HG03025 (cell line): ENCODE measurements at regions not wholly inside any gene's neighbourhood (a gene's known extent, or its start where the extent isn't known, plus 50 kb on each side); places are given as distances from the start of the nearest gene placed in this dataset.

Source experiments
- ATAC-seq: cut with Tn5 transposase; IDR thresholded peaks from one replicate; pipeline ENCODE4 v1.9.1; 2021; ENCODE audit warnings: mild to moderate bottlenecking, moderate library complexity; ENCODE audit not compliant: unreplicated experiment, low FRiP score

GRCh38 chr5:133882846-133883245 lies 85.6 kb downstream of the C5orf15 start:
- no peak for ATAC-seq

- ATAC-seq, result no peak
These were observed 86.1 kb downstream of the C5orf15 start for GRCh38 chr5:133882389-133882695.

GRCh38 chr5:133881576-133882388 lies 86.6 kb downstream of the C5orf15 start:
- no peak for ATAC-seq

- no peak for ATAC-seq
These were observed 90.2 kb downstream of the C5orf15 start for GRCh38 chr5:133878236-133878555.

- ATAC-seq, result no peak
These were observed 90.8 kb downstream of the C5orf15 start for GRCh38 chr5:133877351-133878235.

GRCh38 chr5:133876266-133876665 lies 92.2 kb downstream of the C5orf15 start:
- no peak for ATAC-seq

GRCh38 chr5:133875179-133875578 lies 93.2 kb downstream of the C5orf15 start:
- ATAC-seq, result no peak

GRCh38 chr5:133873449-133873848 lies 95.0 kb downstream of the C5orf15 start:
- no peak for ATAC-seq

GRCh38 chr5:133870661-133871060 lies 97.8 kb downstream of the C5orf15 start:
- no peak for ATAC-seq

GRCh38 chr5:133869519-133870335 lies 98.7 kb downstream of the C5orf15 start:
- ATAC-seq, result no peak

- ATAC-seq, result no peak
These were observed 99.4 kb downstream of the C5orf15 start for GRCh38 chr5:133868946-133869518.

- ATAC-seq, result no peak
These were observed 100.4 kb downstream of the C5orf15 start for GRCh38 chr5:133867851-133868545.

- ATAC-seq, result no peak
These were observed 101.1 kb downstream of the C5orf15 start for GRCh38 chr5:133867341-133867740.

- no peak for ATAC-seq
These were observed 101.6 kb downstream of the C5orf15 start for GRCh38 chr5:133866903-133867245.

GRCh38 chr5:133866160-133866902 lies 102.1 kb downstream of the C5orf15 start:
- no peak for ATAC-seq

- ATAC-seq, result no peak
These were observed 103.3 kb downstream of the C5orf15 start for GRCh38 chr5:133865113-133865512.

GRCh38 chr5:133864711-133865110 lies 103.7 kb downstream of the C5orf15 start:
- no peak for ATAC-seq

- no peak for ATAC-seq
These were observed 104.4 kb downstream of the C5orf15 start for GRCh38 chr5:133863857-133864585.
